ENCODE measurements at regions not wholly inside any gene's neighbourhood (a gene's known extent, or its start where the extent isn't known, plus 50 kb on each side); places are given as distances from the start of the nearest gene placed in this dataset.

DNA sequence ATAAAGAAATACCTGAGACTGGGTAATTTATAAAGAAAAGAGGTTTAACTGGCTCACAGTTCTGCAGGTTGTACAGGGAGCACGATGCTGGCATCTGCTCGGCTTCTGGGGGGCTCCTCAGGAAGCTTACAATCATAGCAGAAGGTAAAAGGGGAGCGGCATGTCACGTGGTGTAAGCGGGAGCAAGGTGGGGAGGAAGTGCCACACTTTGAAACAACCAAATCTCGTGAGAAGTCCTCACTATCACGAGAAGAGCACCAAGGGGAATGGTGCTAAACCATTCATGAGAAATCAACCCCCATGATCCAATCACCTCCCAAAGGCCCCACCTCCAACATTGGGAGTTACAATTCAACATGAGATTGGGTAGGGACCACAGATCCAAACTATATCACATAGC is 67.7 kb downstream of the AKR1B1 start:
- no peaks in the 10 kb centered on the region for H3K4me1 Mint-ChIP-seq
- ChIA-PET CTCF (ENCODE audit: partially characterized antibody) (no interaction called here), POLR2A (ENCODE audit: partially characterized antibody) (no interaction called here)
- no peak overlapping the region for H3K27ac Mint-ChIP-seq
- no peak for DNase-seq
- H3K4me3 Mint-ChIP-seq: no peak overlapping the region
- H3K9me3 Mint-ChIP-seq: peaks cover 0 to 4% (median 0%) of the 10 kb centered on the region in 8 donors
- no peak overlapping the region for H3K4me3 ChIP-seq (ENCODE audit: low read length in 2 of 2)
- no peaks in the 10 kb centered on the region for H3K27me3 ChIP-seq (ENCODE audit: insufficient read depth, low read length)
- intact Hi-C loops (cut with micrococcal nuclease): no loop called here
- no peaks in the 10 kb centered on the region for H3K36me3 ChIP-seq (ENCODE audit: insufficient read depth, low read length)
- H3K36me3 Mint-ChIP-seq: no peaks in the 10 kb centered on the region
- H3K9me3 ChIP-seq (ENCODE audit: control insufficient read depth in 1 of 2, low read length in 2 of 2): no peaks in the 10 kb centered on the region
- peaks cover 3 to 5% of the 10 kb centered on the region in 2 donors for H3K27me3 Mint-ChIP-seq
- no peak overlapping the region for H3K27ac ChIP-seq (ENCODE audit: low read depth, low read length)
- H3K4me1 ChIP-seq (ENCODE audit: insufficient read depth, low read length): no peaks in the 10 kb centered on the region

DNA sequence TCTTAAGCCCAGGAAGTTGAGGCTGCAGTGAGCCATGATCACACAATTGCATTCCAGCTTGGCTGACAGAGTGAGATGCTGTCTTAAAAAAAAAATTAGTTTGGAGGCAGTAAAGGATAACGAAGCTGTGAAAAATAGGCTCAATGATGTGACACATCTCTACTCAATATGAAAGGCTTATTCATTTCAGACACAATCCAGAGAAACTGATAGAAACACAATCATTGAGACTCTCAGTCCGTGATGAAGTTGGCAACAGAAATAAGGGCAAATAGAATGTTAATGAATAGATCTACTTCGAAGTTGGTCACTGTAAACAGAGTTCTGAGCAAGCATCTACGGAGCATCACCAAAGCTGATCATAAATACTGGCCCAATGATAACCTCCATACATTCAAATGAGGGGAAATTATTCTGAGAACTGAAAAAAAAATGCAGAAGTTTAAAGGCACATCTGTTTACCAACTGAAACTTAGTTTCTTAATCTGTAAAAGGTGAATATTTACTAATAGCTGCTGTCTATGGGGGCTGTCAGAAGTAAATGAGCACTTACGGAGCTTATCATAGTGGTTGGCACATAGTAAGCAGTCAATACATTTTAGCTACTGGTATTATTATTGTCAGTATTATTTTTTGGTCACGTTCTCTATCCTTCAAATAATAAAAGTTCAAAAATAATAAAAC is 70.4 kb downstream of the AKR1B1 start:
- Histone ChIP-seq H3K4me3 (ENCODE audit: low read length in 2 of 2) (no peak overlapping the region), H3K4me1 (ENCODE audit: insufficient read depth, low read length) (no peaks in the 10 kb centered on the region), H3K27ac (ENCODE audit: low read depth, low read length) (no peak overlapping the region), H3K36me3 (ENCODE audit: insufficient read depth, low read length) (no peaks in the 10 kb centered on the region), H3K27me3 (ENCODE audit: insufficient read depth, low read length) (no peaks in the 10 kb centered on the region), H3K9me3 (ENCODE audit: control insufficient read depth in 1 of 2, low read length in 2 of 2) (no peaks in the 10 kb centered on the region)
- Mint-ChIP-seq H3K27me3 (peaks cover 0 to 3% of the 10 kb centered on the region in 2 donors), H3K27ac (no peak overlapping the region), H3K36me3 (no peaks in the 10 kb centered on the region), H3K4me3 (no peak overlapping the region), H3K9me3 (peaks cover 0 to 2% (median 0%) of the 10 kb centered on the region in 8 donors), H3K4me1 (no peaks in the 10 kb centered on the region)
- POLR2A ChIA-PET (ENCODE audit: partially characterized antibody): no interaction called here
- intact Hi-C loops (cut with micrococcal nuclease): no loop called here
- CTCF ChIA-PET (ENCODE audit: partially characterized antibody): no interaction called here
- DNase-seq: no peak

DNA sequence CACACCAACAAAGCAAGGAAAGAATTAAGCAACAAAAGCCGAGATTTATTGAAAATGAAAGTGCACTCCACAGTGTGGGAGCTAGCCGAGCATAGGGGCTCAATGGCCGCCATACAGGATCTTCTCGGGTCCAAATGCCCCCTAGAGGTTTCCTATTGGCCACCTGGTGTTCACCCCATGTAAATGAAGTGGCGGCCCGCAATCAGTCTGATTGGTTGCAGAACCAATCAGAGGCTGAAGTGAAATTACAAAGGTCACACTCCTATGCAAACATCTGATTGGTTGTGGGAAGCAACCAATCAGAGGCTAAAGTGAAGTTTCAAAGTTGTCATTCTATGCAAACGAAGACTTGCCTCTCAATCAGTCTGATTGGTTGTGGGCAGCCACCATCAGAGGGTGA is 61.8 kb upstream of the SLC35B4 start:
- intact Hi-C loops (cut with micrococcal nuclease): no loop called here
- ChIA-PET POLR2A (ENCODE audit: partially characterized antibody) (no interaction called here), CTCF (ENCODE audit: partially characterized antibody) (no interaction called here)
- no peaks in the 10 kb centered on the region for H3K4me1 ChIP-seq (ENCODE audit: insufficient read depth, low read length)
- no peak for DNase-seq
- H3K36me3 ChIP-seq (ENCODE audit: insufficient read depth, low read length): no peaks in the 10 kb centered on the region
- Mint-ChIP-seq H3K4me1 (no peaks in the 10 kb centered on the region), H3K4me3 (no peak overlapping the region), H3K36me3 (no peaks in the 10 kb centered on the region), H3K9me3 (peaks cover 0 to 3% (median 0%) of the 10 kb centered on the region in 8 donors), H3K27ac (no peak overlapping the region), H3K27me3 (peaks cover 4 to 20% of the 10 kb centered on the region in 2 donors)
- H3K4me3 ChIP-seq (ENCODE audit: low read length in 2 of 2): no peak overlapping the region
- no peaks in the 10 kb centered on the region for H3K9me3 ChIP-seq (ENCODE audit: control insufficient read depth in 1 of 2, low read length in 2 of 2)
- no peaks in the 10 kb centered on the region for H3K27me3 ChIP-seq (ENCODE audit: insufficient read depth, low read length)
- no peak overlapping the region for H3K27ac ChIP-seq (ENCODE audit: low read depth, low read length)

DNA sequence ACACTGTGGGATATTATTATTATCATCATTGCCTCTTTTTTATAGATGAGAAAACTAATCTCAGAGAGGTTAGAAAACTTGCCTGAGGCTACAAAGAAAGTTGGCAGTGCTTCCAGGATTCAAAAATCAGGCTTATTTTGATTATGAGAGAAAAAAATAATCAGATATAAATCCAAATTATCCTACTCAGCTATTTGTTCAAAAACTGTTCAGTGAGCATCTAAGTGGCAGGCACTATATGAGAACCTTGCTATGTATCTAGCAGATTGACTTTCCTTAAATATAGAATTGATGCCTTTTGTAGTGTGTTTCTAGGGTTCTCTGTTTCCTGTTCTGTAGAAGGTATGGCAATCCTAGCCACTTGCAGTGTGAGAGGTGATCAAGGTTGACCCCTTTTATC is 60.0 kb upstream of the SLC35B4 start:
- no peak overlapping the region for H3K27ac ChIP-seq (ENCODE audit: low read depth, low read length)
- no peaks in the 10 kb centered on the region for H3K36me3 ChIP-seq (ENCODE audit: insufficient read depth, low read length)
- ChIA-PET CTCF (ENCODE audit: partially characterized antibody) (interaction anchor here (1.0 kb wide), 1 partner anchor 21 kb away, joined by 3 read pairs; no protein-coding TSS in a partner anchor), POLR2A (ENCODE audit: partially characterized antibody) (no interaction called here)
- Mint-ChIP-seq H3K9me3 (peaks cover 0 to 3% (median 0%) of the 10 kb centered on the region in 8 donors), H3K27ac (no peak overlapping the region), H3K4me3 (no peak overlapping the region), H3K27me3 (peaks cover 4 to 20% of the 10 kb centered on the region in 2 donors), H3K36me3 (no peaks in the 10 kb centered on the region), H3K4me1 (no peaks in the 10 kb centered on the region)
- H3K9me3 ChIP-seq (ENCODE audit: control insufficient read depth in 1 of 2, low read length in 2 of 2): no peaks in the 10 kb centered on the region
- no peaks in the 10 kb centered on the region for H3K27me3 ChIP-seq (ENCODE audit: insufficient read depth, low read length)
- no peak overlapping the region for H3K4me3 ChIP-seq (ENCODE audit: low read length in 2 of 2)
- DNase-seq: no peak
- H3K4me1 ChIP-seq (ENCODE audit: insufficient read depth, low read length): no peaks in the 10 kb centered on the region
- intact Hi-C loops (cut with micrococcal nuclease): no loop called here

DNA sequence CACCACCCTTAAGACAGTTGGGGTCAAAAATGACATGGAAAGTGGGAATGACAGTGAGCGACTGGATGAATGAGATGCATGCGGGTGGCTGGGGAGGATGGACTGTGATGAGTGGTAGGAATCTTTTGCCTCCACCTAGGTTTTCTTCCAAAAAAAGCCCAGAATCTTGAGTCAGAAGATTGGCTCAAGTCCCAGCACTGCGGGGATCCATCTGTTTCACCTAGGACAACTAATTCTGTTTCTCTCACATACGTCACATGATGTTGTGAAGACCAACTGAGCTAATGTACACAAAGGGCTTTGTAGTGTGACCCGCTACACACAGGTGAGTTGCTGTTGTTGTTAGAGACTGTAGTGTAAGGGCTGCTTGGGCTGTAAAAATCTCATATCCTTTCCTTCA is 58.5 kb upstream of the SLC35B4 start:
- DNase-seq: no peak
- H3K27me3 Mint-ChIP-seq: peaks cover 5 to 23% of the 10 kb centered on the region in 2 donors
- CTCF ChIA-PET (ENCODE audit: partially characterized antibody): interaction anchor here (1.3 kb wide), 1 partner anchor 18 kb away, joined by 8 read pairs; no protein-coding TSS in a partner anchor
- intact Hi-C loops (cut with micrococcal nuclease): no loop called here
- no peaks in the 10 kb centered on the region for H3K4me1 Mint-ChIP-seq
- no peak overlapping the region for H3K27ac ChIP-seq (ENCODE audit: low read depth, low read length)
- H3K9me3 ChIP-seq (ENCODE audit: control insufficient read depth in 1 of 2, low read length in 2 of 2): no peaks in the 10 kb centered on the region
- no peaks in the 10 kb centered on the region for H3K36me3 Mint-ChIP-seq
- no peak overlapping the region for H3K4me3 ChIP-seq (ENCODE audit: low read length in 2 of 2)
- no peaks in the 10 kb centered on the region for H3K27me3 ChIP-seq (ENCODE audit: insufficient read depth, low read length)
- POLR2A ChIA-PET (ENCODE audit: partially characterized antibody): no interaction called here
- H3K4me1 ChIP-seq (ENCODE audit: insufficient read depth, low read length): no peaks in the 10 kb centered on the region
- H3K9me3 Mint-ChIP-seq: peaks cover 0 to 3% (median 0%) of the 10 kb centered on the region in 8 donors
- no peak overlapping the region for H3K4me3 Mint-ChIP-seq
- no peak overlapping the region for H3K27ac Mint-ChIP-seq
- no peaks in the 10 kb centered on the region for H3K36me3 ChIP-seq (ENCODE audit: insufficient read depth, low read length)

DNA sequence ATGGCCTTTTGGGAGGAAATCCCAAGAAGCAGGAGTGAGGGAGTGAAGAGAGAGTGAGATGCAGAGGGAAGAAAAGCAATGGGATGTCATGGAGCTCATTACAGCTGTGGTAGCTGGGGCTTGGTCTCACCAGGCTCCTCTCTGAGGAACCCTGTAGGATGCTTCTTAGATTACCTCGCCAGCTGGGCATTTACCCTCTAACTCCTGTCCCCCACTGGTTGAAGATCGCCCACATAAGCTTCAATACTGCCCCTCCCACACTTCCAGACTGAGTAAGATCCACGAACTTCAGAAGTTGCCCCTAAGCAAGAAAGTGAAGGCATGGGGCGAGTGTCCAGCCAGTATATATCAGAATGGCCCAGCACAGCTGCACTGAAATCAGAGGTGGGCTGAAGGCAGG is 58.1 kb upstream of the SLC35B4 start:
- Mint-ChIP-seq H3K4me3 (no peak overlapping the region), H3K4me1 (no peaks in the 10 kb centered on the region), H3K27ac (no peak overlapping the region), H3K36me3 (no peaks in the 10 kb centered on the region), H3K9me3 (peaks cover 0 to 3% (median 0%) of the 10 kb centered on the region in 8 donors), H3K27me3 (peaks cover 8 to 26% of the 10 kb centered on the region in 2 donors)
- intact Hi-C loops (cut with micrococcal nuclease): no loop called here
- Histone ChIP-seq H3K4me1 (ENCODE audit: insufficient read depth, low read length) (no peaks in the 10 kb centered on the region), H3K27ac (ENCODE audit: low read depth, low read length) (no peak overlapping the region), H3K27me3 (ENCODE audit: insufficient read depth, low read length) (no peaks in the 10 kb centered on the region), H3K9me3 (ENCODE audit: control insufficient read depth in 1 of 2, low read length in 2 of 2) (no peaks in the 10 kb centered on the region), H3K36me3 (ENCODE audit: insufficient read depth, low read length) (no peaks in the 10 kb centered on the region), H3K4me3 (ENCODE audit: low read length in 2 of 2) (no peak overlapping the region)
- POLR2A ChIA-PET (ENCODE audit: partially characterized antibody): no interaction called here
- no peak for DNase-seq
- CTCF ChIA-PET (ENCODE audit: partially characterized antibody): interaction anchor here (1.1 to 1.3 kb wide), 2 partner anchors 14 to 18 kb away, joined by 3 to 8 read pairs; no protein-coding TSS in a partner anchor

DNA sequence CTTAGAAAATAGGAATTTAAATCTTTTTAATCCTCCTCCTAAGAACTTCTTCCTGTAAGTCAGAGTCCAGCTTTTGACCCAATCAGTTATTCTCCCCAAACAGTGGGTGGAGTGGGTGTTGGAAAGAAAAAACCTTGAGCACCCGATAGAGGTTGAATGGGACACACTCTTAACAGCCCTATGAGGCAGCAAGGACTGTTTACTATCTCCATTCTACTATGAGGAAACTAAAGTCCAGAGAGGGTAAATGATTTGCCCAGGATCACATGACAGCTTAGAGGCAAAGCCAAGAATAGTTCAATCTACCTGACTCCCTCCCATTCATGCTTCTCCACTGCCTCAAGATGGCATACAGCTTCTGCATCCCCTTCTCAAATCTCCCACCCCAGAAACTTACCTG is 57.6 kb upstream of the SLC35B4 start:
- CTCF ChIA-PET (ENCODE audit: partially characterized antibody): interaction anchor here (1.1 to 1.3 kb wide), 2 partner anchors 14 to 17 kb away, joined by 3 to 8 read pairs; no protein-coding TSS in a partner anchor
- Mint-ChIP-seq H3K27me3 (peaks cover 8 to 23% of the 10 kb centered on the region in 2 donors), H3K36me3 (no peaks in the 10 kb centered on the region), H3K4me1 (no peaks in the 10 kb centered on the region), H3K4me3 (no peak overlapping the region), H3K9me3 (peaks cover 0 to 3% (median 0%) of the 10 kb centered on the region in 8 donors), H3K27ac (no peak overlapping the region)
- H3K4me1 ChIP-seq (ENCODE audit: insufficient read depth, low read length): no peaks in the 10 kb centered on the region
- DNase-seq: no peak
- no peak overlapping the region for H3K27ac ChIP-seq (ENCODE audit: low read depth, low read length)
- H3K4me3 ChIP-seq (ENCODE audit: low read length in 2 of 2): no peak overlapping the region
- H3K27me3 ChIP-seq (ENCODE audit: insufficient read depth, low read length): no peaks in the 10 kb centered on the region
- no peaks in the 10 kb centered on the region for H3K9me3 ChIP-seq (ENCODE audit: control insufficient read depth in 1 of 2, low read length in 2 of 2)
- intact Hi-C loops (cut with micrococcal nuclease): no loop called here
- no peaks in the 10 kb centered on the region for H3K36me3 ChIP-seq (ENCODE audit: insufficient read depth, low read length)
- POLR2A ChIA-PET (ENCODE audit: partially characterized antibody): no interaction called here
